Tibial nerve (tissue), 4 donors: ENCODE measurements at regions not wholly inside any gene's neighbourhood (a gene's known extent, or its start where the extent isn't known, plus 50 kb on each side); places are given as distances from the start of the nearest gene placed in this dataset.

Experiments
- DNase-seq, 2 donors: peaks; one replicate each; pipeline ENCODE4 v3.0.0-alpha.2; 2019; ENCODE audit warnings: low spot score in 2 of 2
- H3K27ac ChIP-seq, 4 donors: fragments of 200-600 bp; sonication (generic) in 3 of 4; one replicate each; pipeline ENCODE4 v1.5.1; 2017 to 2019; ENCODE audit warnings: mild to moderate bottlenecking in 1 of 4
- H3K27me3 ChIP-seq, 2 donors: fragments of 200-600 bp; sonication (generic) in 1 of 2; one replicate each; pipeline versions ENCODE4 v1.5.1 to v1.6.0; 2017 to 2019
- H3K36me3 ChIP-seq, 3 donors: fragments of 200-600 bp; sonication (generic); one replicate each; pipeline ENCODE4 v1.5.1; 2018 to 2019
- H3K4me1 ChIP-seq, 4 donors: fragments of 200-600 bp; sonication (generic) in 3 of 4; one replicate each; pipeline ENCODE4 v1.5.1; 2017 to 2019
- H3K4me3 ChIP-seq, 4 donors: fragments of 200-600 bp; sonication (generic) in 3 of 4; one replicate each; pipeline ENCODE4 v1.5.1; 2017 to 2019; ENCODE audit warnings: mild to moderate bottlenecking in 1 of 4, moderate library complexity in 1 of 4
- H3K9me3 ChIP-seq, 4 donors: fragments of 200-600 bp; sonication (generic) in 3 of 4; one replicate each; pipeline ENCODE4 v1.5.1; 2017 to 2019
- CTCF ChIP-seq, 5 experiments: fragments of 200-600 bp in 3 of 5; fragments of 450-650 bp in 2 of 5; sonication (generic) in 3 of 5; IDR thresholded peaks; one replicate each; pipeline ENCODE4 v1.5.1; 2016 to 2019; ENCODE audit warnings: antibody characterized with exemption in 5 of 5, mild to moderate bottlenecking in 3 of 5, moderate library complexity in 2 of 5
- EP300 ChIP-seq, 2 donors: sonication (generic); formaldehyde crosslinking; IDR thresholded peaks; one replicate each; pipeline ENCODE4 v1.6.1; 2017; ENCODE audit warnings: antibody characterized with exemption in 2 of 2, mild to moderate bottlenecking in 1 of 2
- POLR2A ChIP-seq, 2 donors: fragments of 450-650 bp; IDR thresholded peaks; one replicate each; pipeline ENCODE4 v1.6.1; 2017; ENCODE audit warnings: antibody characterized with exemption in 2 of 2, mild to moderate bottlenecking in 2 of 2, moderate library complexity in 2 of 2
- WGBS, 2 donors: methylation state at CpG; one replicate each; pipeline ENCODE4 v1.1.5; 2018; 5-methylcytosine and 5-hydroxymethylcytosine counted together

- peaks cover 0 to 5% of the 10 kb centered on the region in 2 donors for H3K27me3 ChIP-seq
- no peaks in the 10 kb centered on the region for H3K4me1 ChIP-seq
- H3K9me3 ChIP-seq, result peaks cover 0 to 9% (median 0%) of the 10 kb centered on the region in 4 donors
- no peak overlapping the region for H3K27ac ChIP-seq
- WGBS, 2 donors, result 66 to 67% methylated on average over 10 of the region's 10 CpGs
- TF ChIP-seq POLR2A (IDR thresholded peaks at IDR 0.05) (no peak), CTCF (IDR thresholded peaks at IDR 0.05) (no peak), EP300 (IDR thresholded peaks at IDR 0.05) (no peak)
- H3K4me3 ChIP-seq, result no peak overlapping the region
- H3K36me3 ChIP-seq, result no peaks in the 10 kb centered on the region
- no peak for DNase-seq
Measured at GRCh38 chr20:51104960-51105920, 82.3 kb upstream of the KCNG1 start.

GRCh38 chr20:51100617-51101016 is 77.7 kb upstream of the KCNG1 start:
- WGBS, 2 donors, result 51 to 62% methylated on average over 2 of the region's 2 CpGs
- peaks cover 0 to 9% (median 0%) of the 10 kb centered on the region in 4 donors for H3K9me3 ChIP-seq

GRCh38 chr20:51098284-51098810 is 75.4 kb upstream of the KCNG1 start:
- Histone ChIP-seq H3K27ac (no peak overlapping the region), H3K4me3 (no peak overlapping the region), H3K27me3 (peaks cover 0 to 11% of the 10 kb centered on the region in 2 donors), H3K9me3 (peaks cover 0 to 9% (median 0%) of the 10 kb centered on the region in 4 donors), H3K36me3 (no peaks in the 10 kb centered on the region), H3K4me1 (no peaks in the 10 kb centered on the region)
- no peak for DNase-seq
- 19 to 43% methylated on average over 1 of the region's 1 CpG for WGBS, 2 donors
- TF ChIP-seq EP300 (IDR thresholded peaks at IDR 0.05), result no peak
- no peak for TF ChIP-seq POLR2A (IDR thresholded peaks at IDR 0.05)
- no peak for TF ChIP-seq CTCF (IDR thresholded peaks at IDR 0.05)

More at GRCh38 chr20:51100617-51101016, 77.7 kb upstream of the KCNG1 start:
- TF ChIP-seq POLR2A (IDR thresholded peaks at IDR 0.05), result no peak
- no peak for TF ChIP-seq EP300 (IDR thresholded peaks at IDR 0.05)
- TF ChIP-seq CTCF (IDR thresholded peaks at IDR 0.05), result no peak
- H3K27ac ChIP-seq, result no peak overlapping the region
- no peaks in the 10 kb centered on the region for H3K36me3 ChIP-seq
- no peaks in the 10 kb centered on the region for H3K27me3 ChIP-seq
- no peak overlapping the region for H3K4me3 ChIP-seq
- no peaks in the 10 kb centered on the region for H3K4me1 ChIP-seq
- no peak for DNase-seq

GRCh38 chr20:51097351-51098120 is 74.6 kb upstream of the KCNG1 start:
- no peak for TF ChIP-seq POLR2A (IDR thresholded peaks at IDR 0.05)
- TF ChIP-seq EP300 (IDR thresholded peaks at IDR 0.05), result no peak
- no peak for TF ChIP-seq CTCF (IDR thresholded peaks at IDR 0.05)
- H3K4me1 ChIP-seq, result peaks cover 0 to 2% (median 0%) of the 10 kb centered on the region in 4 donors

More at GRCh38 chr20:51097351-51098120, 74.6 kb upstream of the KCNG1 start:
- Histone ChIP-seq H3K9me3 (peaks cover 0 to 1% (median 0%) of the 10 kb centered on the region in 4 donors), H3K36me3 (no peaks in the 10 kb centered on the region), H3K27me3 (peaks cover 0 to 19% of the 10 kb centered on the region in 2 donors), H3K4me3 (no peak overlapping the region), H3K27ac (peak overlapping the region in 1 of 4 donors; percentile 19)
- no peak for DNase-seq
- 87 to 90% methylated on average over 8 of the region's 8 CpGs for WGBS, 2 donors
